ENCODE measurements at regions not wholly inside any gene's neighbourhood (a gene's known extent, or its start where the extent isn't known, plus 50 kb on each side); places are given as distances from the start of the nearest gene placed in this dataset.

DNA sequence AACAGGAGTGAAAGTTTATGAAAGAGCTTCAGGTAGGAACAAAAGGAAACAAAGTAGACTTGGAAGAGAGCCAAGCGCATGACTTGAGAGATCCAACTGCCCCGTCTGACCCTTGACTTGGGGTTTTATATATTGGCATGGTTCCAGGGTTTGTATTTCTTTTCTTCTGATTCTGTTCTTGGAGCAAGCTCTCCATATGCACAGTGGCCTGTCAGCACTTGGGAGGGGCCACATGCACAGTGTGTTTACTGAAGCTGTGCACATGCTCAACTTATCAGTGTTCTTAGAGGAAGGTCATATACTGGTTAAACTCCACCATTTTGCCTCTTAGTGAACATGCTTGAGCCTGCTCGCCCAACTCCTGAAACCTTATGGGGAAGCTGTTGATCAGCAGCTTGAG, 953.7 kb downstream of the TFAP2A start:
- Histone ChIP-seq H2BK5ac (ENCODE audit: low read depth, low read length, poor library complexity, severe bottlenecking) (no peak overlapping the region), H2AFZ (replicated peaks; ENCODE audit: low read length, poor library complexity) (no peak overlapping the region), H3K27ac (ENCODE audit: insufficient read depth, low read length) (no peak overlapping the region), H2BK15ac (ENCODE audit: low read depth, low read length) (no peak overlapping the region), H3K56ac (ENCODE audit: extremely low read depth, insufficient read depth, low read length) (no peak overlapping the region), H3K18ac (ENCODE audit: low read depth, low read length) (no peak overlapping the region), H3K4me2 (ENCODE audit: low read depth, low read length) (no peak overlapping the region), H4K8ac (ENCODE audit: low read depth in 2 of 2, low read length in 2 of 2) (no peak overlapping the region), H3K27me3 (ENCODE audit: control insufficient read depth, insufficient read depth, low read length) (no peaks in the 10 kb centered on the region; the same call in 1 of the 2 replicates), H2BK20ac (ENCODE audit: low read depth, low read length) (no peak overlapping the region), H3K9me3 (ENCODE audit: control insufficient read depth, insufficient read depth, low read length) (no peaks in the 10 kb centered on the region), H4K91ac (ENCODE audit: insufficient read depth, low read depth, low read length) (no peak overlapping the region), H3K14ac (replicated peaks; ENCODE audit: low read depth, low read length) (no peak overlapping the region), H3K79me1 (ENCODE audit: low read depth in 1 of 2, low read length in 2 of 2) (no peaks in the 10 kb centered on the region), H3K4ac (ENCODE audit: low read depth, low read length) (no peak overlapping the region), H3K4me3 (ENCODE audit: insufficient read depth, low read depth, low read length) (no peak overlapping the region), H3K23ac (ENCODE audit: low read depth, low read length) (no peak overlapping the region), H3K9ac (ENCODE audit: low read depth, low read length) (no peak overlapping the region), H3K36me3 (ENCODE audit: control insufficient read depth, insufficient read depth, low read length) (no peaks in the 10 kb centered on the region), H2BK120ac (ENCODE audit: low read depth, low read length) (no peak overlapping the region), H2AK5ac (ENCODE audit: low read depth, low read length) (no peak overlapping the region), H3K4me1 (ENCODE audit: control insufficient read depth, insufficient read depth, low read length) (no peaks in the 10 kb centered on the region), H3K9me1 (ENCODE audit: insufficient read depth, low read length) (no peaks in the 10 kb centered on the region), H4K20me1 (ENCODE audit: insufficient read depth, low read length) (no peaks in the 10 kb centered on the region), H4K5ac (ENCODE audit: low read depth, low read length) (no peak overlapping the region), H2AK9ac (replicated peaks; ENCODE audit: low read depth, low read length, poor library complexity) (no peak overlapping the region)
- CTCF ChIA-PET, result no interaction called here
- in situ Hi-C loops (cut with MboI; ENCODE audit: low sequenced_read_pairs), result no loop called here
- TF ChIP-seq RCOR1 (IDR thresholded peaks at IDR 0.05; ENCODE audit: insufficient replicate concordance, low read length) (no peak), CHD1 (IDR thresholded peaks at IDR 0.05; ENCODE audit: low read depth, low read length) (no peak), RFX5 (IDR thresholded peaks at IDR 0.05; ENCODE audit: low read depth, low read length) (no peak), RAD21 (IDR thresholded peaks at IDR 0.05; ENCODE audit: low read length) (no peak), POLR2A (IDR thresholded peaks at IDR 0.05; ENCODE audit: low read depth, low read length) (no peak), NFE2L2 (IDR thresholded peaks at IDR 0.05; ENCODE audit: low read depth, low read length) (no peak), MAFK (IDR thresholded peaks at IDR 0.05; ENCODE audit: low read depth, low read length) (no peak), MAZ (IDR thresholded peaks at IDR 0.05; ENCODE audit: borderline replicate concordance, low read depth, low read length) (no peak), BHLHE40 (IDR thresholded peaks at IDR 0.05; ENCODE audit: low read depth, low read length) (no peak), SMC3 (IDR thresholded peaks at IDR 0.05; ENCODE audit: low read depth, low read length) (no peak)
- TF ChIP-seq, protein P1, sequence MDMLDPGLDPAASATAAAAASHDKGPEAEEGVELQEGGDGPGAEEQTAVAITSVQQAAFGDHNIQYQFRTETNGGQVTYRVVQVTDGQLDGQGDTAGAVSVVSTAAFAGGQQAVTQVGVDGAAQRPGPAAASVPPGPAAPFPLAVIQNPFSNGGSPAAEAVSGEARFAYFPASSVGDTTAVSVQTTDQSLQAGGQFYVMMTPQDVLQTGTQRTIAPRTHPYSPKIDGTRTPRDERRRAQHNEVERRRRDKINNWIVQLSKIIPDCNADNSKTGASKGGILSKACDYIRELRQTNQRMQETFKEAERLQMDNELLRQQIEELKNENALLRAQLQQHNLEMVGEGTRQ (IDR thresholded peaks at IDR 0.05; ENCODE audit: low read depth, low read length), result no peak
- TF ChIP-seq, protein P2, sequence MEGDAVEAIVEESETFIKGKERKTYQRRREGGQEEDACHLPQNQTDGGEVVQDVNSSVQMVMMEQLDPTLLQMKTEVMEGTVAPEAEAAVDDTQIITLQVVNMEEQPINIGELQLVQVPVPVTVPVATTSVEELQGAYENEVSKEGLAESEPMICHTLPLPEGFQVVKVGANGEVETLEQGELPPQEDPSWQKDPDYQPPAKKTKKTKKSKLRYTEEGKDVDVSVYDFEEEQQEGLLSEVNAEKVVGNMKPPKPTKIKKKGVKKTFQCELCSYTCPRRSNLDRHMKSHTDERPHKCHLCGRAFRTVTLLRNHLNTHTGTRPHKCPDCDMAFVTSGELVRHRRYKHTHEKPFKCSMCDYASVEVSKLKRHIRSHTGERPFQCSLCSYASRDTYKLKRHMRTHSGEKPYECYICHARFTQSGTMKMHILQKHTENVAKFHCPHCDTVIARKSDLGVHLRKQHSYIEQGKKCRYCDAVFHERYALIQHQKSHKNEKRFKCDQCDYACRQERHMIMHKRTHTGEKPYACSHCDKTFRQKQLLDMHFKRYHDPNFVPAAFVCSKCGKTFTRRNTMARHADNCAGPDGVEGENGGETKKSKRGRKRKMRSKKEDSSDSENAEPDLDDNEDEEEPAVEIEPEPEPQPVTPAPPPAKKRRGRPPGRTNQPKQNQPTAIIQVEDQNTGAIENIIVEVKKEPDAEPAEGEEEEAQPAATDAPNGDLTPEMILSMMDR (conservative IDR thresholded peaks at IDR 0.05; ENCODE audit: low read depth, low read length), result no peak
- TF ChIP-seq, protein P3, sequence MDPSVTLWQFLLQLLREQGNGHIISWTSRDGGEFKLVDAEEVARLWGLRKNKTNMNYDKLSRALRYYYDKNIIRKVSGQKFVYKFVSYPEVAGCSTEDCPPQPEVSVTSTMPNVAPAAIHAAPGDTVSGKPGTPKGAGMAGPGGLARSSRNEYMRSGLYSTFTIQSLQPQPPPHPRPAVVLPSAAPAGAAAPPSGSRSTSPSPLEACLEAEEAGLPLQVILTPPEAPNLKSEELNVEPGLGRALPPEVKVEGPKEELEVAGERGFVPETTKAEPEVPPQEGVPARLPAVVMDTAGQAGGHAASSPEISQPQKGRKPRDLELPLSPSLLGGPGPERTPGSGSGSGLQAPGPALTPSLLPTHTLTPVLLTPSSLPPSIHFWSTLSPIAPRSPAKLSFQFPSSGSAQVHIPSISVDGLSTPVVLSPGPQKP (IDR thresholded peaks at IDR 0.05; ENCODE audit: borderline replicate concordance, low read depth, low read length), result no peak
- POLR2A ChIA-PET (ENCODE audit: unreplicated experiment), result no interaction called here
- DNase-seq, result no peak
- BruUV-seq (replicated peaks), result no TSS peak
- no CpG with 5 or more reads among the region's 3 CpGs for WGBS, 2 experiments (ENCODE audit: extremely low coverage in 2 of 2, insufficient read length in 1 of 2)
- no peak for ATAC-seq (ENCODE audit: low read depth)
- intact Hi-C loops (cut with micrococcal nuclease), result no loop called here
- dilution Hi-C loops (cut with HindIII; ENCODE audit: low sequenced_read_pairs, unreplicated experiment), result no loop called here
